Activated naive CD4-positive, alpha-beta T cell treated with anti-CD3 and anti-CD28 coated beads, Interleukin-2, amount 10 ng/mL, durations not matched to agents 7 days and 5 days (primary cell): ENCODE measurements at regions not wholly inside any gene's neighbourhood (a gene's known extent, or its start where the extent isn't known, plus 50 kb on each side); places are given as distances from the start of the nearest gene placed in this dataset.

Experiments
- CTCF ChIA-PET: fragments of 350-600 bp; sonication (Branson Sonifier 250); formaldehyde crosslinking; loops from one replicate; lab custom pipeline; 2021; ENCODE audit warnings: antibody characterized with exemption; lab: Charles Lee
- DNase-seq: peaks from one replicate; pipeline ENCODE4 v3.0.0-alpha.2; 2020
- H3K27ac Mint-ChIP-seq: one replicate; pipeline ENCODE4 v1.8.0; 2021; ENCODE audit warnings: mild to moderate bottlenecking, moderate library complexity, mixed read lengths
- H3K27me3 Mint-ChIP-seq: one replicate; pipeline ENCODE4 v1.8.0; 2021; ENCODE audit warnings: mild to moderate bottlenecking, mixed read lengths
- H3K36me3 Mint-ChIP-seq: one replicate; pipeline ENCODE4 v1.8.0; 2021; ENCODE audit warnings: mixed read lengths
- H3K4me1 Mint-ChIP-seq: one replicate; pipeline ENCODE4 v1.8.0; 2021; ENCODE audit warnings: mixed read lengths
- H3K4me3 Mint-ChIP-seq: one replicate; pipeline ENCODE4 v1.8.0; 2021; ENCODE audit warnings: mild to moderate bottlenecking, moderate library complexity, mixed read lengths
- H3K9me3 Mint-ChIP-seq: one replicate; pipeline ENCODE4 v1.8.0; 2021; ENCODE audit warnings: mixed read lengths

DNA sequence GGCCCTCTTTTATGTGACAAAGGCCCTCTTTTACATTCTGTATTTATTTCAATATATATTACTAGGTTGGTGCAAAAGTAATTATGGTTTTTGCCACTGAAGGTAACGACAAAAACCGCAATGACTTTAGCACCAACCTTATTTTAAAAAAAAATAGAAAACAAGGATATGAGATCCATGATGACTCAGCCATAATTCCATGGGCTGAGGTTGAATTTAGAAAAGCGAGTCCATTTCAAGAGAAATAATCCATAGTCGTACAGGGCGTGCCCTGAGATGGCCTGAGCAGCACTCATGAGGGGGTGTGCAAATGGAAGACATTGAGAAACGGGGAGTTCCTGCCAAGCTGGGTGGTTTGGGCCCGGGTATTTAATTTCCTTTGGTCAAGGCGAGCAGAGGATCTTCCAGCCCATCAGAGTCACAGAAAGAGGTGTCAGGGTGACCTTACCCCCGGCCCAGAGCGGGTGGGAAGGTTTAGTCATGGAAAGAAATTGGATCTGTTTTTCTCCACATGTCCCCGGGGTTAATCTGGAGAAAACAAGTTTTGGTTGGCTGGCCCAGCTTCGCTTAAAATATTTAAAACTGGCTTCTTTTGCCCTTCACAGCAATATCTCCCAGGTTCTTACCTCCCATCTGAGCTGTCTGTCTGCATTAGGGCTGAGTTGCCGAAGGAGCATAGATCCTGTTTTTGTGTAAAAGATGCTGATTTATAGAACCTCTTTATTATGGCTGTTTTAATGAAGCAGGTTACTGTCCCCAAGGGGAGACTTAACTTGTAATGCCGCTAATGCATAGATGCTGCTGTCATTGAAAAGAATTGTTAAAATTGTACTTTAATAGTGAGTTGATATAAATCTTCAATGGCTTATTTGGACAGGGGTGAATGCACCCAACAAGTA lies 255.6 kb downstream of the PREX1 start:
- H3K4me3 Mint-ChIP-seq: no peak overlapping the region
- DNase-seq: no peak
- H3K27me3 Mint-ChIP-seq: peaks cover 27% of the 10 kb centered on the region
- H3K36me3 Mint-ChIP-seq: no peaks in the 10 kb centered on the region
- no peaks in the 10 kb centered on the region for H3K9me3 Mint-ChIP-seq
- no peak overlapping the region for H3K27ac Mint-ChIP-seq
- CTCF ChIA-PET: no interaction called here
- no peaks in the 10 kb centered on the region for H3K4me1 Mint-ChIP-seq

DNA sequence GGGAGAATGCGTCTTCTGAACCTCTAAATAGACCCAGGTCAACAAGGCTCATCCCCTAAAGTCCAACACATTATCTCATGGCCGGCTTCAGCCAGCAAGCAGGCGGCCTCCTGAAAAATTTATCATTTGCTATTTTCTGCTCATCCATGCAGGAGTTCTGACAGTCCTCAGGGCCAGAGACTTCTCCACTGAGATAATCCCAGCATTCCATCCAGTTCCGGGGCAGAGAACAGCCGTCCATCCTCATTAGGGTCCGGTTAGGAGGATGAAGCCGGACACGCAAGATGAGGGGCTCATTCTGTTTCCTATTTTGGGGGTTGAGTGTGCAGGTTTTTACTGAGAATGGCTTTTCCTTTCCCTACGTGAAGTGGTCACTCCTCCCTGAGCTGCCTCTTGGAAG lies 258.1 kb downstream of the PREX1 start:
- Mint-ChIP-seq H3K36me3 (no peaks in the 10 kb centered on the region), H3K27me3 (peaks cover 30% of the 10 kb centered on the region), H3K4me3 (no peak overlapping the region), H3K4me1 (no peaks in the 10 kb centered on the region), H3K9me3 (no peaks in the 10 kb centered on the region), H3K27ac (no peak overlapping the region)
- no peak for DNase-seq
- CTCF ChIA-PET: no interaction called here

DNA sequence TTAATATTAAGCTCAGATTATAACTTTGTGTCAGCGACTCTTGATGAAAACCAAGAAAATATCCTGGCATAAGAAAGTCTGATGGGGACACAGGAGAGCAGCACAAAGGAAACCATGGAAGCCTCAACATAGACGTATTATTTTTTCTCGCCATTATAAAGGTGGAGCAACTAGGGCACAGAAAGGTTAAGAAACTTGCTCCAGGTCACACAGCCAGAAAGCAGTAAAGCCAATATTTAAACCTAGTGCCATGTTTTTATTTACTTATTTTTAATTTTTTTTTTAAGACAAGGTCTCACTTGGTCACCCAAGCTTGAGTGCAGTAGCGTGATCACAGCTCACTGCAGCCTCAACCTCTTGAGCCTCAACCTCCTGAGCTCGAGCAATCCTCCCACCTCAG lies 259.3 kb downstream of the PREX1 start:
- Mint-ChIP-seq H3K9me3 (no peaks in the 10 kb centered on the region), H3K36me3 (no peaks in the 10 kb centered on the region), H3K4me1 (no peaks in the 10 kb centered on the region), H3K4me3 (no peak overlapping the region), H3K27ac (no peak overlapping the region), H3K27me3 (peaks cover 26% of the 10 kb centered on the region)
- CTCF ChIA-PET: no interaction called here
- no peak for DNase-seq

DNA sequence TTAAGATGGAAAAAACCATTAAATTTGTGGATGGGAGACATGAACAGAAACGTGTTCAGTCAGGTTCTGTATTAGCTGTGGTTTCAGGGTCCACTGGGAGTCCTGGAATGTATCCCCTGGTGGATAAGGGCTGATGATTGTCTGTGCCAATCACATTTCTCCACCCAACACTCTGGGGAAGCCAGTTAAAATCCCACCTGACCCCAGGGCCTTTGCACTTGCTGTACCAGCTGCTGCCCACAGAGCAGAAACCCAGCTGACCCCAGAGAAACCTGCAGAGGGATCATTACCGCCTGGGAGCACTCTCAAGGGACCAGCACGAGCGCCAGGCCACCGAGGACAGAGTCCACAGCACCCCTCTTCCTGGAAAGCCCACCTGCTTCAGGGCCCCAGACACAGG lies 260.7 kb downstream of the PREX1 start:
- no peaks in the 10 kb centered on the region for H3K4me1 Mint-ChIP-seq
- no peak for DNase-seq
- H3K27me3 Mint-ChIP-seq: peaks cover 22% of the 10 kb centered on the region
- CTCF ChIA-PET: no interaction called here
- H3K9me3 Mint-ChIP-seq: no peaks in the 10 kb centered on the region
- H3K27ac Mint-ChIP-seq: no peak overlapping the region
- no peaks in the 10 kb centered on the region for H3K36me3 Mint-ChIP-seq
- H3K4me3 Mint-ChIP-seq: no peak overlapping the region

DNA sequence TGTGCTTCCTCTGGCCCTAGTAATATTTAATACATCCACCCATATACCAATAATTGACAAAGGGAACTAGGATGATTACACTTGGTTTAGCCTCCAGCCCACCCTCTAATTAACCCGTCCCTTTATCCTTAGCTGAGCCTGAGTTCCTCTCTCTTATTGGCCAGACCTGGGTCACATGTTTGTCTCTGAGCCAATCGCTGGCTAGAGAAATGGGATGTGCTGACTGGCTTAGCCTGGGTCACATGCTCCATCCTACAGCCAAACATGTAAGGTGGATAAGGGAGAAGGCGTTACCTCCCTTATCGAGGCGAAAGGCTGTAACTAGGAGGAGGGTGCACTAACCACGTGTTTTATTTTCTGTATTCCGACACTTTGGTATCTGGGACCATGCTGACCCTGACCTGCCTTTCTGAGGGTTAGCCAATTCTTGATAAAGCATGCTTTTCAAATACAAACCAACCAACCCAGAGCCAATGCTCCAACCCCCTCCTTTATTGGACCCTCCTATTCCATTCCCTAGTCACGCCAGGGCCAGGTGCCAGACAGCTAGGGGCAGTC lies 262.7 kb downstream of the PREX1 start:
- CTCF ChIA-PET: no interaction called here
- no peaks in the 10 kb centered on the region for H3K4me1 Mint-ChIP-seq
- no peak overlapping the region for H3K4me3 Mint-ChIP-seq
- peaks cover 16% of the 10 kb centered on the region for H3K27me3 Mint-ChIP-seq
- no peaks in the 10 kb centered on the region for H3K9me3 Mint-ChIP-seq
- no peaks in the 10 kb centered on the region for H3K36me3 Mint-ChIP-seq
- no peak overlapping the region for H3K27ac Mint-ChIP-seq
- DNase-seq: no peak

DNA sequence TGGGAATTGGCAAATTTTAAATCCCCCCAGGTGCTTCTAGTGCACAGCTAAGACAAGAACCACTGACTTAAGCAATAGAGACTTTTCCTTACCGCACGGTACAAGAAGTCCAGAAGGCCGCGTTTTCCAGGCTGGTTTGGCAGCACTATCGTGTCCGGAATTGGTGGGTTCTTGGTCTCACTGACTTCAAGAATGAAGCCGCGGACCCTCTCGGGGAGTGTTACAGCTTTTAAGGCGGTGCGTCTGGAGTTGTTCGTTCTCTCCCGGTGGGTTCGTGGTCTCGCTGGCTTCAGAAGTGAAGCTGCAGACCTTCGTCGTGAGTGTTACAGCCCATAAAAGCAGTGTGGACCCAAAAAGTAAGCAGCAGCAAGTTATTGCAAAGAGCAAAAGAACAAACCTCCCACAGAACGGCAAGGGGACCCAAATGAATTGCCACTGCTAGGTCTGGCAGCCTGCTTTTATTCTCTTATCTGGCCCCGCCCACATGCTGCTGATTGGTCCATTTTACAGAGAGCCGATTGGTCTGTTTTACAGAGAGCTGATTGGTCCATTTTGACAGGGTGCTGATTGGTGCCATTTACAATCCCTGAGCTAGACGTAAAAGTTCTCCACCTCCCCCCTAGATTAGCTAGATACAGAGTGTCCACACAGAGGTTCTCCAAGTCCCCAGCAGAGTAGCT lies 264.5 kb downstream of the PREX1 start:
- CTCF ChIA-PET: no interaction called here
- Mint-ChIP-seq H3K4me3 (no peak overlapping the region), H3K9me3 (no peaks in the 10 kb centered on the region), H3K27me3 (peaks cover 10% of the 10 kb centered on the region), H3K36me3 (no peaks in the 10 kb centered on the region), H3K27ac (no peak overlapping the region), H3K4me1 (no peaks in the 10 kb centered on the region)
- no peak for DNase-seq

DNA sequence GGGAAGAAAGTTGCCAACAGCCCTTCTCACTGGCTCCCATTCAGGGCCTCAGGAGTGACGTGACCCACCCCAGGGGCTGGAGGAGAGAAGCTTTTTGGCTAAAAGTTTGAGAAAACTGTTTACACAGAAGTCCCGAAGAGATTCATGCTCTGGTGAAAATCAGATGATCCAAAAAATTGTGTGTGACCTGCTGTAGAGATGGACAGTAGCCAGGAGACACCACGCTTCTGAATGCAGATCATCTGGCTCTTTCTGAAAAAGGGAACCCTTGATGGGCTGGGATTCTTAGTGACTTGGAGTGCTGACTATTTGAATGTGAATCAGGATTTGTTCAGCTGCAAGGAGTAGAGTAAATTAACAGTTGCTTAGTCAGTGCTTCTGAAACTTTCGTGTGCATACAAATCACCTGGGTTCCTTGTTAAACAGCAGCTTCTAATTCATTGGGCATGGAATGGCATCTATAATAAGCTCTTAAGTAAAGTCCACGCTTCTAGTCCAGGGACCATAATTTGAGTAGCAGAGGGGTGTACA lies 265.1 kb downstream of the PREX1 start:
- Mint-ChIP-seq H3K4me1 (no peaks in the 10 kb centered on the region), H3K9me3 (no peaks in the 10 kb centered on the region), H3K27me3 (peaks cover 10% of the 10 kb centered on the region), H3K4me3 (no peak overlapping the region), H3K36me3 (no peaks in the 10 kb centered on the region), H3K27ac (no peak overlapping the region)
- CTCF ChIA-PET: no interaction called here
- no peak for DNase-seq

DNA sequence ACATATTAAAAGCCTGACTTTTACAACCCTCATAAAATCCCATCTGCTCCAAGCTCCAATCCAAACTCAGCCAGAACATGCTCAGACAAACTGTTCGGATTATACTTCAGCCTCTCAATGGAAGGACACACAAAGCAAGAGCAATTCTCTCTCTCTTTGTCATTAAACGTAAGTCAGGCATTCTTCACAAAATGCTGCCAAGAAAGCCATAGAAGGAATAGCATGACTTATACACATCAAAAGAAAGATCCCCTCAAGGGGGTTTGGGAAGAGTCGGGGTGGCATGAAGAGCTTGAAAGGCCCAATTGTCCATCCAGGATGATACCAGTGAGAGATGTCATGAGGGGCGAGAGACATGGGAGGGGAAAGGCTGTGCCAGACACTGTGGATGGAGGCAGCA lies 268.9 kb downstream of the PREX1 start:
- H3K36me3 Mint-ChIP-seq: no peaks in the 10 kb centered on the region
- H3K27me3 Mint-ChIP-seq: no peaks in the 10 kb centered on the region
- H3K4me1 Mint-ChIP-seq: no peaks in the 10 kb centered on the region
- H3K27ac Mint-ChIP-seq: no peak overlapping the region
- no peaks in the 10 kb centered on the region for H3K9me3 Mint-ChIP-seq
- no peak overlapping the region for H3K4me3 Mint-ChIP-seq
- CTCF ChIA-PET: interaction anchor here (1.1 kb wide), 1 partner anchor 23 kb away, joined by 3 read pairs; no protein-coding TSS in a partner anchor
- DNase-seq: no peak

DNA sequence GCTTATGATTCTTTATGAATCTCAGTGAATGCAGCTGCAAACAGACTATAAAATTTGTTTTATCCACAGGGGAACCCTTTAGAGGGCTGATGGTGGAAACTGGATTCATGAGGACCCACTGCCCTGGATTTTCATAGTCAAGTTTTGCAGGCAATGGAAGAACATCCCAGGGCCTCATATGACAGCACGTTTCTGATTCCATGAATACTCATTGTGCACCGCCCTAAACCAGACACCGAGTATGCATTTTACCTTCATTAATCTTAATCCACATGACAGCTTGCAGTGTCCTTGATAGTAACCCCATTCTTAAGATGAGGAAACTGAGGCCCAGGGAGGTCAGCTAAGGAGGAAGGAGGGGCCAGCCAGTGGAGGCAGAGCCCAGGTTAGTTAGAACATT lies 270.4 kb downstream of the PREX1 start:
- no peaks in the 10 kb centered on the region for H3K9me3 Mint-ChIP-seq
- no peaks in the 10 kb centered on the region for H3K36me3 Mint-ChIP-seq
- H3K27me3 Mint-ChIP-seq: no peaks in the 10 kb centered on the region
- no peak overlapping the region for H3K27ac Mint-ChIP-seq
- no peak for DNase-seq
- CTCF ChIA-PET: interaction anchor here (1.3 kb wide), 1 partner anchor 63 kb away, joined by 3 read pairs; no protein-coding TSS in a partner anchor
- no peak overlapping the region for H3K4me3 Mint-ChIP-seq
- H3K4me1 Mint-ChIP-seq: no peaks in the 10 kb centered on the region

DNA sequence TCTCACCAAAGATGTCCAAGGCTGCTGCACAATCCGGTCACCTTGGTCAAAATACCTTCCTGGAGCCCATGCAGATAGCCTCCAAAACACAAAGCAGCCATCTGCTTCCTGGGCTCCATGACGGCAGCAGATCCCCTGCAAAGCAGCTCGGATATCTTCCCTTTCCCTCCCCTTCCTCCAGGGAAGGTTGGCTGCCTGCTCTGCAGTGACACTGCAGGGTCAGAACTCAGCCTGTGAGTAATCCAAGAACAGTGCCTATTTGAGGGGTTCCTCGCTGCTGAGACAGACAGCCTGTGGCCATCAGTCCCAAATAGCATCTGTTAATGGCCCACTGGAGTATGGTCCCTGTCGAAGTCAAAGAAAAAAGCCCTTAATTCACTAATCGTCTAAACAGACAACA lies 270.8 kb downstream of the PREX1 start:
- no peak for DNase-seq
- Mint-ChIP-seq H3K4me1 (no peaks in the 10 kb centered on the region), H3K9me3 (no peaks in the 10 kb centered on the region), H3K27ac (no peak overlapping the region), H3K27me3 (no peaks in the 10 kb centered on the region), H3K36me3 (no peaks in the 10 kb centered on the region), H3K4me3 (no peak overlapping the region)
- CTCF ChIA-PET: interaction anchor here (1.3 kb wide), 1 partner anchor 64 kb away, joined by 3 read pairs; no protein-coding TSS in a partner anchor

DNA sequence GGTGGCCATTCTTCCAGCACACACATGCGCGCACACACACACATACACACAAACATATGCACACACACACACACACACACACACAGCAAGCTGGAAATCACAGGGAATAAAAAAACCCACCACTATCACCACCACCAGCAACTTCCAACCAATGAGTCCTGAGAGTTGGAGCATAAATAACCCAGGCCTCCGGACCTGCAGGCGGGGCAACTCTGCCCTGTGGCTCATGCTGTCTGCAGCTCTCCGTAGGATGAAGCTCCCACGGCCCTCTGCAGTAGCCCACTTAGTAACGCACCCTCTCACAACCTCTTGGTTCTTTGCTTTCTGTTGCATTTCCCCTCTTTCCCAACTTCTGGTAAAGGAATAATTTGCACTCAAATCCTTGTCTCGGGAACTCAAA lies 275.2 kb downstream of the PREX1 start:
- no peak overlapping the region for H3K27ac Mint-ChIP-seq
- no peak for DNase-seq
- peaks cover 6% of the 10 kb centered on the region for H3K27me3 Mint-ChIP-seq
- H3K36me3 Mint-ChIP-seq: no peaks in the 10 kb centered on the region
- no peaks in the 10 kb centered on the region for H3K9me3 Mint-ChIP-seq
- CTCF ChIA-PET: no interaction called here
- no peak overlapping the region for H3K4me3 Mint-ChIP-seq
- H3K4me1 Mint-ChIP-seq: no peaks in the 10 kb centered on the region

DNA sequence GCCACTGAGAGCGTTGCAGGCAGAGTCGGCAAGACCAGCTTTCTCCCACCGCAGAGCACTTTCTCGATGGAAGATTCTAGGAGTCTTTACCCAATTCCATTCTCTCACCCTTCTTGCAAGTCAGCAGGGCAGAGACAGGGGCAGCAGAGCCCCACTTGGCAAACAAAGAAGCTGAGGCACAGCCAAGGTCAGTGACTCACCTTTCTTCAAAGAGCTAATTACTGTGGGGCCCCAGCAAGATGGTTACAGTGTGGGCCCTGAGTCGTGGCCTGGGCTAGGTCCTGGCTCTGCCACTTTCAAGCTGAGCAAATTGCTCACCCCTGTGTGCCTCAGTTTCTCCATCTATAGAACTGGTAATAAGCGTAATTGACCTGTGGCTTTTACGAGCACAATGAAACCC lies 277.0 kb downstream of the PREX1 start:
- Mint-ChIP-seq H3K4me1 (no peaks in the 10 kb centered on the region), H3K4me3 (no peak overlapping the region), H3K27me3 (peaks cover 6% of the 10 kb centered on the region), H3K36me3 (no peaks in the 10 kb centered on the region), H3K27ac (no peak overlapping the region), H3K9me3 (no peaks in the 10 kb centered on the region)
- CTCF ChIA-PET: no interaction called here
- no peak for DNase-seq

DNA sequence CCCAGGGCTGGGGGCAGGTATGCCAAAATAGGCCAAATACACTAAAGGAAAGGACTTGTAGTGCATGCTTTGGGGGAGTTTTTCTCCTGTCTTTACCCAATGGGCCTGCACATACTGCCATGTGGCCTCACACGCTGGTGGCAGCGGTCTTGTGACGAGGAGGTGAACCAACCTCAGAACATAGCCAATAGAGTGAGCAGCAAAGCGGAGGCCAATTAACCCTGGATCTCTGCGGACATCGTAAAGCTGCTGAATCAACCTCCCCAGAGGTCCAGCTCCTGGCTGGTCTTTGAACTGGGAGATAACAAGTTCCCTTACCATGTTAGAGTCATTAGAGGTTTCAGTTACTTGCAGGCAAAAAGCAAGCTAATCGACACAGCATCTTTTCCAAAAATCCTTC lies 280.1 kb downstream of the PREX1 start:
- no peak for DNase-seq
- H3K27ac Mint-ChIP-seq: no peak overlapping the region
- CTCF ChIA-PET: no interaction called here
- no peak overlapping the region for H3K4me3 Mint-ChIP-seq
- H3K27me3 Mint-ChIP-seq: peaks cover 26% of the 10 kb centered on the region
- H3K9me3 Mint-ChIP-seq: no peaks in the 10 kb centered on the region
- no peaks in the 10 kb centered on the region for H3K4me1 Mint-ChIP-seq
- no peaks in the 10 kb centered on the region for H3K36me3 Mint-ChIP-seq

DNA sequence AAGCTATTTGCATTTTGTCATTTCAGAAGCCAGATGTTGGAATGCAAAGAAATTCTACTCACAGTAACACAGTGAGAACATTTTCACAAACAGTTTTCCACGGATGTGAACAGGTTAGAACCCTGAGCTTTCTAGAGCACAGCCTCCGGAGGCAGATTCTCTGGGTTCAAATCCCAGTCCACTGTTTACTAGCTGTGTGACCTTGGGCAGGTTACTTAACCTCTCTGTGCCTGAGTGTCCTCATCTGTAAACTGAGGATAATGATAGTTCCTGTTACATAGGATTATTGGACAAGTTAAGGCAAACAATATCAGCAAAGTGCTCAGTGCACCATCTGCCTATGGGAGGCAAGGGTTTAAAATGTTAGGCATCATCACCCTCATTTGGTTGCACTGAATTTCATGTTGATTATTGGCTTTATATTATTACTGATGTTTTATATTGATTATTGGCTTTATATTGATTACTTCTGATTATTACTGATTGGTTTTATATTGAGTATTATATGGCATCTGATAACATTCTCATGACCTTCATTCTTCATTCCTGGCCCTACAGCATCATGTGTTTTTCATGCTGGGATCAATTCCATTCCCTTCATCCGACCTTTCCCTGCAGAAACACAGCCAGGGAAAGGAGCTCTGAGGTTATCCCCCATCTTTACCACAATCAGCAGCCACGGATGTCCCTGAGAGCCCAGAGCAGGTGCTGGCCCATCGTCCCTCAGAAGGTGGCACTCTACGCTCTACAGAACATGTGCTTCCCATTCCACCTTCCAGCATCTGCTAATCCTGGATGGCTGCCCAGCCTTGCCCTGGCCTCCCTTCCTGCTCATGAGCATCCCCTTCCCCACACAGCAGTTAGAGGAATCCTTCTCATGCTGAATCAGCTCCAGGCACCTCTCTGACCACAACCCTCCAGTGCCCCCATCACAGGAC lies 283.1 kb downstream of the PREX1 start:
- Mint-ChIP-seq H3K27ac (no peak overlapping the region), H3K9me3 (peaks cover 2% of the 10 kb centered on the region), H3K4me1 (no peaks in the 10 kb centered on the region), H3K36me3 (no peaks in the 10 kb centered on the region), H3K27me3 (peaks cover 26% of the 10 kb centered on the region), H3K4me3 (no peak overlapping the region)
- CTCF ChIA-PET: no interaction called here
- DNase-seq: no peak
